ACC112 (cell line): ENCODE measurements at regions not wholly inside any gene's neighbourhood (a gene's known extent, or its start where the extent isn't known, plus 50 kb on each side); places are given as distances from the start of the nearest gene placed in this dataset.

Experiments used
- H2AFZ ChIP-seq: fragments of 200-600 bp; sonication (generic); one replicate; pipeline ENCODE4 v1.6.0; 2017; ENCODE audit warnings: antibody characterized with exemption, low read length; ENCODE audit not compliant: unreplicated experiment
- H3K27ac ChIP-seq: fragments of 200-600 bp; sonication (generic); 2 replicates; pipeline ENCODE4 v1.5.1; 2014; ENCODE audit warnings: low read depth, mild to moderate bottlenecking, antibody characterized with exemption, low read length, moderate library complexity
- H3K27me3 ChIP-seq: fragments of 200-600 bp; sonication (generic); 2 replicates; pipeline ENCODE4 v1.6.1; 2014; ENCODE audit warnings: mild to moderate bottlenecking, antibody characterized with exemption, low read length, moderate library complexity, mixed read lengths; ENCODE audit not compliant: insufficient read depth
- H3K36me3 ChIP-seq: fragments of 200-600 bp; sonication (generic); 2 replicates; pipeline ENCODE4 v1.6.1; 2016; ENCODE audit warnings: mild to moderate bottlenecking, antibody characterized with exemption, low read length, moderate library complexity, mixed read lengths; ENCODE audit not compliant: insufficient read depth
- H3K4me1 ChIP-seq: fragments of 200-600 bp; sonication (generic); one replicate; pipeline ENCODE4 v1.6.1; 2016; ENCODE audit warnings: low read length, mixed read lengths; ENCODE audit not compliant: insufficient read depth, unreplicated experiment, control insufficient read depth
- H3K4me3 ChIP-seq: fragments of 200-600 bp; sonication (generic); 2 replicates; pipeline ENCODE4 v1.5.1; 2014; ENCODE audit warnings: mild to moderate bottlenecking, low read depth, low read length
- H3K79me2 ChIP-seq: fragments of 200-600 bp; sonication (generic); one replicate; pipeline ENCODE4 v1.6.0; 2016; ENCODE audit warnings: low read length; ENCODE audit not compliant: control insufficient read depth, unreplicated experiment, insufficient read depth

DNA sequence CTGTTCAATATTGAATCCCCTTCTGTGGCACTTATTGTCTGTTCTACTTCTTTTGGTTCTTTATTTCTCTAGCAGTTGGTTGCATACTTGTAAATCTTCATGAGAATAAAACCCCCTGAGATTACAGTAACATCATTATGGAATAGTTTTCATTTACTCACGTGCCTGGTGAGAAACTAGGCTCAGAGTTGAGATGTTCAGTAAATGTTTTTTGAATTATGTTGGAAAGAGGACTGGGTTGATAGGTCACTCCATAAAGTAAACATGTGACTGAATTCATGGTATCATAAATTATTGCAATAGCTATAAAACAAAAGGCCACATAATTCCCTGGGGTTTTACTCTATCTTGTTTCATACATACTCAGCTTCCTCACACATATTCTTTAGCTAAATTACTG lies 174.2 kb upstream of the C9orf72 start:
- no peak overlapping the region for H2AFZ ChIP-seq
- H3K4me3 ChIP-seq, result no peak overlapping the region
- H3K4me1 ChIP-seq, result no peaks in the 10 kb centered on the region
- H3K79me2 ChIP-seq, result no peaks in the 10 kb centered on the region
- H3K36me3 ChIP-seq, result no peaks in the 10 kb centered on the region
- H3K27me3 ChIP-seq, result no peaks in the 10 kb centered on the region
- H3K27ac ChIP-seq, result no peak overlapping the region

DNA sequence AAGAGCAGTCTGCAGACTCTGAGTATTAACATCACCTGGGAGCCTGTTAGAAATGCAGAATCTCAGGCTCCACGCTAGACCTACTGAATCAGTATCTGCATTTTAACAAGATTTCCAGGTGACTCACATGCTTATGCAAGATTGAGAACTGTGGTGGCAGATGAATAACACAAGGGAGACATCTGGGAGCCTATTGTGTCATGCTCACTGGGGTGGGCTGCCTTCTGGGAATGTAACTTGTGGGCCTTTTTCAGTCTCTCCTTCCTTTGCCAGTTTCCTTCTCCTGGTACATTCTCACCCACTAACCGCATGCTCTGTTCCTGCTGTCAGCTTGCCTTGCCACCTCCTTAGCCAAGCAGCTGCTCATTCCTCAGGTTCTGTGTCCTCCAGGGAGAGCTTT lies 176.6 kb upstream of the C9orf72 start:
- no peak overlapping the region for H3K4me3 ChIP-seq
- H3K27ac ChIP-seq, result no peak overlapping the region

DNA sequence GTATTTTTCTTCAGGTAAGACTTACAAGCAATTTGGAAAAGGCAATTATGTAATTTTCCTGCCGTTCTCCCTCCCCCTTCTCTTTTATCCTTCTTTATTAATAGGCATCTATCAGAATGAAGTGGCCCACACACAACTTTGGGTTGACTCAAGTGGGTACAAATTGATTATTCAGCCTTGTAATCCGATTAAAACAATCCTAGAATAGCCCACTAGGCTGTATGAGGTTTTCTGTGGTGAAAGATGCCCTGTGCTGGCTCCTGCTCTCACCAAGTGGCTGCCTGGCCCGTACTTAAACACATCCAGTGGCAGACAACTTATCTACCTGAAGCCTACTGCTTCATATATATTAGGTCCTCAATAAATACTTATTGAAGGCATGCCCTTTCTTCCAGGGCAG lies 177.3 kb upstream of the C9orf72 start:
- Histone ChIP-seq H2AFZ (no peak overlapping the region), H3K4me3 (no peak overlapping the region), H3K27me3 (no peaks in the 10 kb centered on the region), H3K36me3 (no peaks in the 10 kb centered on the region), H3K4me1 (no peaks in the 10 kb centered on the region), H3K79me2 (no peaks in the 10 kb centered on the region), H3K27ac (no peak overlapping the region)

More for the DNA sequence above, 176.6 kb upstream of the C9orf72 start:
- no peak overlapping the region for H2AFZ ChIP-seq
- no peaks in the 10 kb centered on the region for H3K36me3 ChIP-seq
- no peaks in the 10 kb centered on the region for H3K4me1 ChIP-seq
- H3K27me3 ChIP-seq, result no peaks in the 10 kb centered on the region
- H3K79me2 ChIP-seq, result no peaks in the 10 kb centered on the region

- Histone ChIP-seq H3K27me3 (no peaks in the 10 kb centered on the region), H3K27ac (no peak overlapping the region), H2AFZ (no peak overlapping the region), H3K79me2 (no peaks in the 10 kb centered on the region), H3K4me3 (no peak overlapping the region), H3K4me1 (no peaks in the 10 kb centered on the region), H3K36me3 (no peaks in the 10 kb centered on the region)
Observed at GRCh38 chr9:27752069-27752468, 178.8 kb upstream of the C9orf72 start.

GRCh38 chr9:27755846-27756245 lies 182.6 kb upstream of the C9orf72 start:
- no peaks in the 10 kb centered on the region for H3K36me3 ChIP-seq
- no peak overlapping the region for H2AFZ ChIP-seq
- H3K27me3 ChIP-seq, result no peaks in the 10 kb centered on the region
- H3K27ac ChIP-seq, result no peak overlapping the region
- no peak overlapping the region for H3K4me3 ChIP-seq
- no peaks in the 10 kb centered on the region for H3K79me2 ChIP-seq
- no peaks in the 10 kb centered on the region for H3K4me1 ChIP-seq

DNA sequence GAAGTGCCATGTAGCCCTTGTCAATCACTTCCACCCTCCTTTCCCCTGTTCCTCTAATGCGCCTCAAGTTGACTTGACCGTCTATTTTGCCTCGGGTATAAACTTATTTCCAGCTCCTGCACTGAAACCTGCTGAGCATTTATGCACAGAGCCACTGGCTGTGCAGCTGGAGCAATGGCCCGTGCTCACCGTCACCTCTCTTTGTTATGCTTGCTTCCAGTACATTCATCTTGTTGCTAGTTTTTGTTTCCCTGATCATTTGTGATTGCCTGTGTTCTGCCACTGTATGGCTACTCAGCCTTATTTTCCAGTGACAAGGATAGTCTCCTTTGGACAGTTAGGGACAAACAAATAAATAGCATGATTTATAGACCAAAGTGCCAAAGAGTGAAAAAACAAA lies 183.1 kb upstream of the C9orf72 start:
- Histone ChIP-seq H3K4me3 (no peak overlapping the region), H3K4me1 (no peaks in the 10 kb centered on the region), H2AFZ (no peak overlapping the region)

GRCh38 chr9:27763831-27764230 lies 190.6 kb upstream of the C9orf72 start:
- no peaks in the 10 kb centered on the region for H3K27me3 ChIP-seq
- H3K4me3 ChIP-seq, result no peak overlapping the region
- no peaks in the 10 kb centered on the region for H3K4me1 ChIP-seq
- no peak overlapping the region for H2AFZ ChIP-seq
- H3K27ac ChIP-seq, result no peak overlapping the region
- no peaks in the 10 kb centered on the region for H3K36me3 ChIP-seq
- no peaks in the 10 kb centered on the region for H3K79me2 ChIP-seq

More for the DNA sequence above, 183.1 kb upstream of the C9orf72 start:
- H3K79me2 ChIP-seq, result no peaks in the 10 kb centered on the region
- no peak overlapping the region for H3K27ac ChIP-seq
- no peaks in the 10 kb centered on the region for H3K27me3 ChIP-seq
- no peaks in the 10 kb centered on the region for H3K36me3 ChIP-seq

DNA sequence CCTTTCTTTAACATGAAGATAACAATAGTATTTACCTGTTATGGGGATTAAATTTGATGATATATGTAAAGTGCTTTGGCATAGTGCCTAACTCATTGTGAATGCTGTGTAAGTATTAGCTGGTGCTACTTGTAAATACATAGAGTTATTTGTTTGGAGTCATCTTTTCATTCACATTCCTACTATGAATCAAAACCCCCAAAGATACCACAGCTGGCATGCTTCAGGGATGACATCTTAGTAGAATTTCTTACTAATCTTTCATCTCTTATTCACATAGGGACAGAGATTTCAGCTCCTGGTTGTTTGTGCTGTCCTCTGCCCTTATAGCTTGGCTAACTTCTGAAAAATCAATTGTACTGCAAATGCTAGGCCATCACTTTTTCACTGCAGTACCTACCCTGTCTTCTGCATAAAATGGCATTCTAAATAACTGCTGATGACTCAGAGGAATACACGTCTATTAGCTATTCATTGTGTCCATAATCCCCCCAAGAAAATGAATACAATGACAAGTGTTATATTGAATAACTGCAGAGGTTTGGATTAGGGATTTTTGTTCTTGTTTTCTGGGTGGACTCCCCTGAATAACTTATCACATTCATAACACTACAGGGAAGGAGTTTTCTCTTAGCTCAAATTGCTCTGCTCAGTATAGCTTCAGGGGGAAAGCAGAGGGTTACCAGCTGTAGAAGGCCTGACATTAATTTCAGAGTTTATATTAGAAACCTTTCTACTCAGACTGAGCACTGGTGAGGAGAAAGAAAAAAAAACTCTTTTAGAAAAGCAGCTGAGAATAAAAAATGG lies 192.2 kb upstream of the C9orf72 start:
- no peak overlapping the region for H3K4me3 ChIP-seq
- no peak overlapping the region for H2AFZ ChIP-seq
- no peaks in the 10 kb centered on the region for H3K79me2 ChIP-seq
- H3K36me3 ChIP-seq, result no peaks in the 10 kb centered on the region
- H3K4me1 ChIP-seq, result no peaks in the 10 kb centered on the region
- no peak overlapping the region for H3K27ac ChIP-seq
- no peaks in the 10 kb centered on the region for H3K27me3 ChIP-seq

- no peak overlapping the region for H3K4me3 ChIP-seq
- H2AFZ ChIP-seq, result no peak overlapping the region
- H3K27ac ChIP-seq, result no peak overlapping the region
- no peaks in the 10 kb centered on the region for H3K4me1 ChIP-seq
- no peaks in the 10 kb centered on the region for H3K36me3 ChIP-seq
- no peaks in the 10 kb centered on the region for H3K27me3 ChIP-seq
- no peaks in the 10 kb centered on the region for H3K79me2 ChIP-seq
Observed at GRCh38 chr9:27766073-27766835, 193.0 kb upstream of the C9orf72 start.

GRCh38 chr9:27768781-27769180 lies 195.5 kb upstream of the C9orf72 start:
- Histone ChIP-seq H3K4me1 (no peaks in the 10 kb centered on the region), H2AFZ (no peak overlapping the region), H3K27me3 (no peaks in the 10 kb centered on the region), H3K36me3 (no peaks in the 10 kb centered on the region), H3K27ac (no peak overlapping the region), H3K4me3 (no peak overlapping the region), H3K79me2 (no peaks in the 10 kb centered on the region)

GRCh38 chr9:27770541-27770940 lies 197.3 kb upstream of the C9orf72 start:
- Histone ChIP-seq H3K79me2 (no peaks in the 10 kb centered on the region), H3K36me3 (no peaks in the 10 kb centered on the region), H3K4me3 (no peak overlapping the region), H3K27me3 (no peaks in the 10 kb centered on the region), H3K4me1 (no peaks in the 10 kb centered on the region), H3K27ac (no peak overlapping the region), H2AFZ (no peak overlapping the region)
